ENCODE measurements at regions not wholly inside any gene's neighbourhood (a gene's known extent, or its start where the extent isn't known, plus 50 kb on each side); places are given as distances from the start of the nearest gene placed in this dataset.

DNA sequence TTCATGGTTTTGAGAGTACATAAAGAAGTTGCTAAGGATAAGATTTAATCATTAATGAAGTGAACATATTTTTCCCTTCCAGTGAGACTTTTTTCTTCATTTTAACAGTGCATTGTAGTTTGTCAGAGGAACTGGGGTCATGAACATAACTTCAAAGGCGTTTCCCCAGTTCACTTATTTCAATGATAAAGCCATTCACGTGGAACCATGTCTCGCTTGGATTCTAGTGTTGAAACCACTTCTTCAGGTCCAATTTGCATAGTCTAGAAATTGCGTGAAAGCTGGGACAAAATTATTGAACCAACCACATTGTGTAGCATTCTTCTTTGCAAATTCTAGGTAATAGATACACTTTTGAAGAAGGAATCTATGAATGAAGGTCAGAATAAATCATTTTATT, 197.0 kb downstream of the CLIC5 start:
- TF ChIP-seq, protein P1, sequence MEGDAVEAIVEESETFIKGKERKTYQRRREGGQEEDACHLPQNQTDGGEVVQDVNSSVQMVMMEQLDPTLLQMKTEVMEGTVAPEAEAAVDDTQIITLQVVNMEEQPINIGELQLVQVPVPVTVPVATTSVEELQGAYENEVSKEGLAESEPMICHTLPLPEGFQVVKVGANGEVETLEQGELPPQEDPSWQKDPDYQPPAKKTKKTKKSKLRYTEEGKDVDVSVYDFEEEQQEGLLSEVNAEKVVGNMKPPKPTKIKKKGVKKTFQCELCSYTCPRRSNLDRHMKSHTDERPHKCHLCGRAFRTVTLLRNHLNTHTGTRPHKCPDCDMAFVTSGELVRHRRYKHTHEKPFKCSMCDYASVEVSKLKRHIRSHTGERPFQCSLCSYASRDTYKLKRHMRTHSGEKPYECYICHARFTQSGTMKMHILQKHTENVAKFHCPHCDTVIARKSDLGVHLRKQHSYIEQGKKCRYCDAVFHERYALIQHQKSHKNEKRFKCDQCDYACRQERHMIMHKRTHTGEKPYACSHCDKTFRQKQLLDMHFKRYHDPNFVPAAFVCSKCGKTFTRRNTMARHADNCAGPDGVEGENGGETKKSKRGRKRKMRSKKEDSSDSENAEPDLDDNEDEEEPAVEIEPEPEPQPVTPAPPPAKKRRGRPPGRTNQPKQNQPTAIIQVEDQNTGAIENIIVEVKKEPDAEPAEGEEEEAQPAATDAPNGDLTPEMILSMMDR (IDR thresholded peaks at IDR 0.05), result no peak
- no peak for TF ChIP-seq POLR2A (IDR thresholded peaks at IDR 0.05)

All from sigmoid colon (tissue), 3 donors.